Thyroid gland (tissue), 4 donors: ENCODE measurements at regions not wholly inside any gene's neighbourhood (a gene's known extent, or its start where the extent isn't known, plus 50 kb on each side); places are given as distances from the start of the nearest gene placed in this dataset.

Experiments
- POLR2A ChIP-seq, 2 donors: fragments of 450-650 bp; IDR thresholded peaks; one replicate each; pipeline ENCODE4 v1.6.1; 2017; ENCODE audit warnings: antibody characterized with exemption in 2 of 2, mild to moderate bottlenecking in 2 of 2, moderate library complexity in 1 of 2
- TF ChIP-seq, protein P1 (sequence below), 6 experiments: fragments of 200-600 bp in 3 of 6; fragments of 450-650 bp in 3 of 6; sonication (generic) in 3 of 6; IDR thresholded peaks; one replicate each; pipeline ENCODE4 v1.5.1; 2016 to 2019; ENCODE audit warnings: antibody characterized with exemption in 6 of 6, mild to moderate bottlenecking in 2 of 6, inconsistent platforms in 1 of 6, moderate library complexity in 1 of 6

DNA sequence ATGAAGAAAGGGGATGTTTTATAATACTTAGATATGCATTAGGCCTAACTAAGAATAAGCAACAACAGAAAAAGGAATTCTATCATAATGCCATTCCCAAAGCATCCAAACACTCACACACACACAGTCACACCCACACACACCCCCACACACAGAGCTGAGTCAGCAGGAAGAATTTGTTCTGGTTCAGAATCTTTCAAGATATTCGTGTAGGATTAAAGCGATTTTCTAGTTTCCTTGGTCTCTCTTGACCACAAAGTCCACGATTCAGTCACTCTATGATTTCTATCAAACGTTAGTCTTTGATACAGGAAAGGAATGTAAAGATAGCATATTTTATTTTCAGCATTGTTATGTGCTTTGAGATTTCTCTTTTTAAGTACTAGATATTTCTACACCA is 382.6 kb upstream of the DCN start:
- TF ChIP-seq, protein P1, sequence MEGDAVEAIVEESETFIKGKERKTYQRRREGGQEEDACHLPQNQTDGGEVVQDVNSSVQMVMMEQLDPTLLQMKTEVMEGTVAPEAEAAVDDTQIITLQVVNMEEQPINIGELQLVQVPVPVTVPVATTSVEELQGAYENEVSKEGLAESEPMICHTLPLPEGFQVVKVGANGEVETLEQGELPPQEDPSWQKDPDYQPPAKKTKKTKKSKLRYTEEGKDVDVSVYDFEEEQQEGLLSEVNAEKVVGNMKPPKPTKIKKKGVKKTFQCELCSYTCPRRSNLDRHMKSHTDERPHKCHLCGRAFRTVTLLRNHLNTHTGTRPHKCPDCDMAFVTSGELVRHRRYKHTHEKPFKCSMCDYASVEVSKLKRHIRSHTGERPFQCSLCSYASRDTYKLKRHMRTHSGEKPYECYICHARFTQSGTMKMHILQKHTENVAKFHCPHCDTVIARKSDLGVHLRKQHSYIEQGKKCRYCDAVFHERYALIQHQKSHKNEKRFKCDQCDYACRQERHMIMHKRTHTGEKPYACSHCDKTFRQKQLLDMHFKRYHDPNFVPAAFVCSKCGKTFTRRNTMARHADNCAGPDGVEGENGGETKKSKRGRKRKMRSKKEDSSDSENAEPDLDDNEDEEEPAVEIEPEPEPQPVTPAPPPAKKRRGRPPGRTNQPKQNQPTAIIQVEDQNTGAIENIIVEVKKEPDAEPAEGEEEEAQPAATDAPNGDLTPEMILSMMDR (IDR thresholded peaks at IDR 0.05): no peak
- no peak for TF ChIP-seq POLR2A (IDR thresholded peaks at IDR 0.05)
